Tibial artery (tissue), 4 donors: ENCODE measurements at regions not wholly inside any gene's neighbourhood (a gene's known extent, or its start where the extent isn't known, plus 50 kb on each side); places are given as distances from the start of the nearest gene placed in this dataset.

Experiments
- DNase-seq, 2 donors: peaks; one replicate each; pipeline ENCODE4 v3.0.0-alpha.2; 2019
- H3K27ac ChIP-seq, 2 donors: fragments of 200-600 bp; sonication (generic) in 1 of 2; 1 replicate in 1 of 2; 2 replicates in 1 of 2; pipeline ENCODE4 v1.5.1; 2018 to 2019; ENCODE audit warnings: mild to moderate bottlenecking in 1 of 2
- H3K27me3 ChIP-seq, 2 donors: fragments of 200-600 bp; sonication (generic) in 1 of 2; one replicate each; pipeline versions ENCODE4 v1.5.1 to v1.6.0; 2016 to 2019
- H3K36me3 ChIP-seq, 3 donors: fragments of 200-600 bp; sonication (generic) in 2 of 3; one replicate each; pipeline ENCODE4 v1.5.1; 2016 to 2019; ENCODE audit warnings: mild to moderate bottlenecking in 2 of 3
- H3K4me1 ChIP-seq, 4 donors: fragments of 200-600 bp; sonication (generic) in 2 of 4; 1 replicate in 3 of 4; 2 replicates in 1 of 4; pipeline ENCODE4 v1.5.1; 2016 to 2019
- H3K4me3 ChIP-seq, 2 donors: fragments of 200-600 bp; sonication (generic) in 1 of 2; 1 replicate in 1 of 2; 2 replicates in 1 of 2; pipeline ENCODE4 v1.5.1; 2018 to 2019; ENCODE audit warnings: mild to moderate bottlenecking in 2 of 2
- H3K9me3 ChIP-seq, 3 donors: fragments of 200-600 bp; sonication (generic) in 1 of 3; one replicate each; pipeline ENCODE4 v1.5.1; 2016 to 2019
- intact Hi-C: fragments of 100-400 bp; cut with DNase I; formaldehyde crosslinking; loops from one replicate; pipeline ENCODE4 v1.15.0; 2023; ENCODE audit warnings: low total_unique reads
- TF ChIP-seq, protein P1 (sequence below), 2 experiments: fragments of 200-600 bp in 1 of 2; fragments of 450-650 bp in 1 of 2; IDR thresholded peaks; one replicate each; pipeline ENCODE4 v1.5.1; 2017 to 2019; ENCODE audit warnings: antibody characterized with exemption in 2 of 2, mild to moderate bottlenecking in 1 of 2, moderate library complexity in 1 of 2

DNA sequence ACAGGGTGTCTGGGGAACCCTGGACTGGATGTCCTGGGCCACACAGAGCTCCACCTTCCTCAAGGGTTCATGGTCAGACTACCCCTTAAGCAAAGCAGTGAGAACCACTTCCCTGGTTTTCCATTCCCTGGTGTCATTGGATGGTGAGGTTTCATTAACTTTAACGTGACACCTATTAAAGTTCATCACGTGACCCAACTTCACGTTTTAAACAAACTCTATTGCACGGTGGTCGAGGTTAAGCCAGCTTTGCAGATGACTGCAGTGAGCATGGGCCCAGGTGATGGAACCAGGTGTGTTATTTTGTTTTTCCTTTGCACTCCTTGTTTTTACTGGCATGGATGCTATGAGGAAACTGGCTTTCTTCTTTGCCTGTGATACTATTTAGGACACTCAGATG lies 385.7 kb upstream of the IRX1 start:
- TF ChIP-seq, protein P1, sequence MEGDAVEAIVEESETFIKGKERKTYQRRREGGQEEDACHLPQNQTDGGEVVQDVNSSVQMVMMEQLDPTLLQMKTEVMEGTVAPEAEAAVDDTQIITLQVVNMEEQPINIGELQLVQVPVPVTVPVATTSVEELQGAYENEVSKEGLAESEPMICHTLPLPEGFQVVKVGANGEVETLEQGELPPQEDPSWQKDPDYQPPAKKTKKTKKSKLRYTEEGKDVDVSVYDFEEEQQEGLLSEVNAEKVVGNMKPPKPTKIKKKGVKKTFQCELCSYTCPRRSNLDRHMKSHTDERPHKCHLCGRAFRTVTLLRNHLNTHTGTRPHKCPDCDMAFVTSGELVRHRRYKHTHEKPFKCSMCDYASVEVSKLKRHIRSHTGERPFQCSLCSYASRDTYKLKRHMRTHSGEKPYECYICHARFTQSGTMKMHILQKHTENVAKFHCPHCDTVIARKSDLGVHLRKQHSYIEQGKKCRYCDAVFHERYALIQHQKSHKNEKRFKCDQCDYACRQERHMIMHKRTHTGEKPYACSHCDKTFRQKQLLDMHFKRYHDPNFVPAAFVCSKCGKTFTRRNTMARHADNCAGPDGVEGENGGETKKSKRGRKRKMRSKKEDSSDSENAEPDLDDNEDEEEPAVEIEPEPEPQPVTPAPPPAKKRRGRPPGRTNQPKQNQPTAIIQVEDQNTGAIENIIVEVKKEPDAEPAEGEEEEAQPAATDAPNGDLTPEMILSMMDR (IDR thresholded peaks at IDR 0.05): no peak
- Histone ChIP-seq H3K27ac (no peak overlapping the region), H3K36me3 (no peaks in the 10 kb centered on the region), H3K27me3 (no peaks in the 10 kb centered on the region), H3K4me1 (no peaks in the 10 kb centered on the region), H3K9me3 (no peaks in the 10 kb centered on the region), H3K4me3 (no peak overlapping the region)
- intact Hi-C loops: no loop called here
- no peak for DNase-seq

DNA sequence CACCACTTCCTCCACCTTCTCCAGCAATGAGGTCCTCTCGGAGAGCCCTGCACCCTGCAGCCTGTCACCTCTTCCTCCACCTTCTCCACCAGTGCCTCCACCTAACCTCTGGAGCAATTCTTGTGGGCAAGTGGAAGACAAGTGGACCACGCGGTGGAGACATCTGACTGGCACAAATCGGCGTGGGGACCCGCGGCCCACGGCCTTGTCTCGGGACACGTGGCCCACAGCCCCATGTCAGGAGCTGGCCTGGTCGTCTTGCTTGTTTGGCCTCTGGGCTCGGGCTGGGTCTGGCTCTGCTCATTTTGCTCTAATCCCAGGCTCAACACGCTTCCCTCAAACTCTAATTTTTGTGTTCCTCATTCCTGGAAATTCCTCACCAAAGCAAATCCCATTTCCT lies 393.1 kb upstream of the IRX1 start:
- peaks cover 0 to 8% of the 10 kb centered on the region in 2 donors for H3K27me3 ChIP-seq
- no peak for DNase-seq
- H3K27ac ChIP-seq: no peak overlapping the region
- no peaks in the 10 kb centered on the region for H3K4me1 ChIP-seq
- H3K36me3 ChIP-seq: no peaks in the 10 kb centered on the region
- intact Hi-C loops: no loop called here
- TF ChIP-seq, protein P1 (IDR thresholded peaks at IDR 0.05): no peak
- H3K4me3 ChIP-seq: no peak overlapping the region
- H3K9me3 ChIP-seq: no peaks in the 10 kb centered on the region

DNA sequence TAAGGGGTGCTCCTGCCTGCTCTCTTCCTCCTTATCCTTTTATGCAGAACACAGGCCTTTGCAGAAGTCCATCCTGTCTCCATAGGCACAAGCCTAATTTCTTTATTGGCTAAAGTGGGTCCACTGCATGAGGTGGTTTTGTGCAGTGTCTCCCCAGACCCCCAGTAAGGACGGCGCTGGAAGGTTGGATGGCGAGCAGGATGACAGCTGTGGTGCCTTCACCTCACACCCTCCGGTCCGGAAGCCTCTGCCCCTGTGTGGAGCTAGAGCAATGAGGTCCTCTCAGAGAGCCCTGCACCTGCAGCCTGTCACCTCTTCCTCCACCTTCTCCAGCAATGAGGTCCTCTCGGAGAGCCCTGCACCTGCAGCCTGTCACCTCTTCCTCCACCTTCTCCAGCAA lies 393.7 kb upstream of the IRX1 start:
- TF ChIP-seq, protein P1 (IDR thresholded peaks at IDR 0.05): no peak

DNA sequence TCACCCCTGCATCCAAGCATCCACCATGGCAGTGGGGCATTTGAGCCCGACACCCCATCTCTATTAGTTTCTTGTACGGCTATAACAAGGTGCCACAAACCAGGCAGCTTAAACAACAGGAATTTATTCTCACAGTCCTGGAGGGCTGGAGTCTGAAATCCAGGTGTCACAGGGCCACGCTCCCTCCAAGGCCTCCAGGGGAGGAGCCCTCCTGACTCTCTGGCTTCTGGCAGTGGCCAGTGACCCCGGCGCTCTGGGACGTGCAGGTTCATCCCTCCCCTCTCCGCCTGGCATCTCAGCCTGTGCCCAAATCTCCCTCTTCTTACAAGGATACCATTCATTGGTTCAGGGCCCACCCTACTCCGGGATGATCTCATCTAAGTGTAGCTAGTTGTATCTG lies 394.5 kb upstream of the IRX1 start:
- intact Hi-C loops: no loop called here

More for the DNA sequence above, 393.7 kb upstream of the IRX1 start:
- no peaks in the 10 kb centered on the region for H3K9me3 ChIP-seq
- H3K27me3 ChIP-seq: peaks cover 0 to 8% of the 10 kb centered on the region in 2 donors
- no peak overlapping the region for H3K27ac ChIP-seq
- H3K4me3 ChIP-seq: no peak overlapping the region
- peaks cover 0 to 2% (median 0%) of the 10 kb centered on the region in 4 donors for H3K4me1 ChIP-seq
- H3K36me3 ChIP-seq: no peaks in the 10 kb centered on the region
- DNase-seq: no peak
- intact Hi-C loops: no loop called here

DNA sequence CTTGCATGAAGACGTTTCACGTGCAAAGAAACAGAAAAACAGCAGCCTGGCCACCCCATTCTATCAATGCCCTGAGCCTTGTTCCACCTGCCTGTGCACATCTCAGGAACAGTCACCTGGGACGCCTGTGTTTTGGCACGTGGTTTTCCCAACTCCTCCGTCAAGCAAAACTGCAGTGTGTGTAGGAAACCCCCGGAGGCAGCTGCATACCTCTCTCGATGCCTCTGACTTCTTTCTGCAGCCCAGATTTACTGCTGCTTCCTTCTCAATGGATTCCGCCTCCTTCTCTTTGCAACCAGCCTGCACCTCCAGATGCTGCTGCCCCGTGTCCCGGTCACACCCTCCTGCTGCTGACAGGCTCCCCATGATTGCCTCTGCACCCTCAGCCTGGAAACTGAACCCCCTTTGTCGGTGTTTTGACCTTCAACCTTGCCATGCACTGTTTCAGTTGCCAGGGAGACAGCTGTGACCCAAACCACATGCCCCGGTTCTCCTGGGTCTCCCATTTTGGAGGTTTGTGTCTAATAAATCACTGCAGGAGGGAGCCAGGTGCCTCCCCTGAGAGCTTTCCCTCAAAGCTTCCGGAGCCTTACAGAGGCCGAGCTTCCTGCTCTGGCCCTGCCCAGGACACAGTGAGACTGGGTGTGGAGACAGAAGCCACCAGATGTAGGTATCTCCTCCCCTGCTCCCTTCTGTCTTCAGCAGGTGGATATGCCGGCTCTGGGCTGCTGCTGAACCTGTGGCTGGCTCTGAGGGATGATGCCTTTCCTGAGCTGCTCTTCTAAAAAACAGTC lies 395.5 kb upstream of the IRX1 start:
- no peaks in the 10 kb centered on the region for H3K36me3 ChIP-seq
- no peaks in the 10 kb centered on the region for H3K9me3 ChIP-seq
- intact Hi-C loops: no loop called here
- H3K4me3 ChIP-seq: no peak overlapping the region
- H3K27me3 ChIP-seq: peaks cover 0 to 8% of the 10 kb centered on the region in 2 donors
- TF ChIP-seq, protein P1 (IDR thresholded peaks at IDR 0.05): no peak
- H3K27ac ChIP-seq: no peak overlapping the region
- H3K4me1 ChIP-seq: peaks cover 0 to 2% (median 0%) of the 10 kb centered on the region in 4 donors
- no peak for DNase-seq

More for the DNA sequence above, 394.5 kb upstream of the IRX1 start:
- Histone ChIP-seq H3K36me3 (no peaks in the 10 kb centered on the region), H3K4me1 (peaks cover 0 to 2% (median 0%) of the 10 kb centered on the region in 4 donors), H3K27me3 (peaks cover 0 to 8% of the 10 kb centered on the region in 2 donors), H3K27ac (no peak overlapping the region), H3K9me3 (no peaks in the 10 kb centered on the region), H3K4me3 (no peak overlapping the region)
- DNase-seq: no peak
- TF ChIP-seq, protein P1 (IDR thresholded peaks at IDR 0.05): no peak
